ENCODE measurements at regions not wholly inside any gene's neighbourhood (a gene's known extent, or its start where the extent isn't known, plus 50 kb on each side); places are given as distances from the start of the nearest gene placed in this dataset.
A peak's percentile ranks its signal among the peaks of the same experiment; 100 is the strongest.

DNA sequence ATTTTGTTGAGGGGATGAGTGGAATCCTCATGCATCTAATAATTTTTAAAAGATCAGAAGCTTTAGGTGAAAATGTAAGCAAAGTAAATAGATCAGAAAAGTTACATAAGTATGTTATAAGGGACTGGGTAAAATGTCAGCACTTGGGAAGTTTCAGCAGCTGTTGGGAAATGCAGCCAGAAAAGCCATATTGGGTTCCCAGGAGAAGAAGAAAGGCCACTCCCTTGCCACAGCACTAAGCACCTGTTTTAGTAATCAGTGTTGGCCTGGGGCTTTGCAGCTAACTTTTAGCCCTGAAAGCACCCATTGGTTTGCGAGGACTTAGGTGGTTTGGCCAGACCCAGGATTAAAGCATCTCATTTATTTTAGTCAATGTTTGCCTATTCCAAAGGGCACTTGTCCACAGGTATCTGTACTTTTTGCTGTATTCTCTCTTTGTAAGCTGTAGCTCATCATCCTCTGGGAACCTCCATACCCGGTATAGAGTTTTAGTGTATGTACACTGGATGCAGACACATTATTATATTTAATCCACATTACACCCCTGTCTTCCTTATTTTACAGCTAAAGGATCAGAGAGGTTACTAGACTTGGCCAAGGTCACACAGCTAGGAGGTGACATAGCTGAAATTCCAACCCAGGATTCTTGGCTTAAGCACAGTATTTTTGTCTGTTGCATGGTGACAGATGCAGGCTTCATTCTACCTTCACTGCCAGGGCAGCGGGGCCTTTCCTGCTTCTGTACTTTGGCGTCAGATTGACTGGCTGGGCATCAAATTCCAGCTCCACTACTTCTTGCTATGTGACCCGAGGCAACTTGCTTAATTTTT is 127.7 kb upstream of the SESN3 start:
- DNase-seq (ENCODE audit: low read depth in 2 of 2) = peak in 1 of 2 donors; percentile 68

- DNase-seq (ENCODE audit: low read depth in 2 of 2) = no peak
These were observed 123.3 kb upstream of the SESN3 start for GRCh38 chr11:95354304-95354703.

DNA sequence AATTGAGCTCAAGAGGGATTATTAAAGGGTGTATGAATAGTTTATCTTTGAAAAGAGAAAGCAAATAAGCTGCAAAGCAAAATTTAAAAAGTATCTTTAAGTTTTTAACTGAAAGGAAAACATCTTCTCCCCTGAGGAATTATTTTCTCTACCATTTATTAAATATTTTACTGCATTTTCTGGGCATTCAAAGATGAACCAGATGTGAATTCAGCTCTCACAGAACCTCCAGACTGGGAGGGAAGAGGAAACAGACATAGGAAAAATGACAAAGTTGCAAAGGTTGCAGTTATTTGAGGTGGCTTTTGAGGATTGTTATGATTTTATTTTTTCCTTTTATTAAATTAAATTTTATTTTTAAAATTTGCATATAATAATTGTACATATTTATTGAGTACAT is 122.7 kb upstream of the SESN3 start:
- DNase-seq (ENCODE audit: low read depth in 2 of 2) = no peak

GRCh38 chr11:95352733-95353346 is 121.8 kb upstream of the SESN3 start:
- DNase-seq (ENCODE audit: low read depth in 2 of 2) = no peak

DNA sequence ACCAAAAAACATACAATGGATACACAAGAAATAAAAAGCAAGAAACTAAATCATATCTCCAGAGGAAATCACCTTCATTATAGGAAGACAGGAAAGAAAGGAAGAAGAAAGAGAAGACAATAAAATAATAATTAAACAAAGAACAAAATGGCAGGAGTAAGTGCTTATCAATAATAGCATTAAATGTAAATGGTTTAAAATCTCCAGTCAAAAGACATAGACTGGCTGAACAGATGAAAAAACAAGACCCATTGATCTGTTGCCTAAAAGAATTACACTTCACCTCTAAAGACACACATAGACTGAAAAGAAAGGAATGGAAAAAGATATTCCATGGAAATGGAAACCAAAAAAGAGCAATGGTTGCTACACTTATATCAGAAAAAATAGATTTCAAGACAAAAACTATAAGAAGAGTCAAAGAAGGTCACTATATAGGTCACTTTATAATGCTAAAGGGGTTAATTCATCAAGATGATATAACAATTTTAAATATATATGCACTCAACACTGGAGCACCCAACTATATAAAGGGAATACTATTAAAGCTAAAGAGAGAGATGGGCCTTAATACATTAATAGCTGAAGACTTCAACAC is 118.4 kb upstream of the SESN3 start:
- no peak for DNase-seq (ENCODE audit: low read depth in 2 of 2)

DNA sequence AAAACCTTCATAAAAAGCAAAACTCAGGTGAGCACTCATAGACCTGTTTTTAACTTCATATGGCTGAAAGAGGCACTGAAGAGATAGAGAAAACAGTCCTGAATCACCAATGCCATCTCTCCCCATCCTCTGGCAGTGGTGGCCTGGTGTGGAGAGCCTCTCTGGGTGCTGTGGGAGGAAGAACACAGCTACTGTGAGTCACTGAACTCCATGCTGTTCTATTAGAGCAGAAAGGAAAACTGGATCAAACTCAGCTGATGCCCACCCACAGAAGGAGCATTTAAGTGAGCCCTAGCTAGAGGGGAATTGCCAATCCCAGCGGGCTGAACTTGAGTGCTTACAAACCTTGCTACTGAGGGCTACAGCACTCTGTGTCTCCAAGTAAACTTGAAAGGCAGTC is 115.3 kb upstream of the SESN3 start:
- DNase-seq (ENCODE audit: low read depth in 2 of 2) = no peak

DNA sequence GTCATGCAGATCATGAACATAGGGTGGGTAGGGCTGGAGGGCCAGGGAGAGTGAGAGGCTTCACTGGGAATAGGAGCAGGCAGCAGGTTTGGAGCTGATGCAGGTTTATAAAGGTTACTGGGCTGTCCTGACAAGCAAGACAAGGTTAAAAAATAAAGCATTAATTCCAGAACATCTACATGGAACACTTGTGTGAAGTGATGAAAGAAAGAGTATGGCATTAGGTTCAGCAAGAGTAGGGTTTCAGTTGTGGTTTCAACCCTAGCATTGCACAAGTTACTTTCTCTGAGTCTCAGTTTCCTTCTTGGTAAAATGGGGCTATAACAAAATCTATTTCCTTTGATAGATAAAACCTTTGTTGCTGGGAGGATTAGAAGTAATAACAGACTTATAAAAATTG is 114.6 kb upstream of the SESN3 start:
- DNase-seq (ENCODE audit: low read depth in 2 of 2) = no peak

- no peak for DNase-seq (ENCODE audit: low read depth in 2 of 2)
These were observed 114.1 kb upstream of the SESN3 start for GRCh38 chr11:95344932-95345642.

GRCh38 chr11:95341221-95341620 is 110.2 kb upstream of the SESN3 start:
- no peak for DNase-seq (ENCODE audit: low read depth in 2 of 2)

DNA sequence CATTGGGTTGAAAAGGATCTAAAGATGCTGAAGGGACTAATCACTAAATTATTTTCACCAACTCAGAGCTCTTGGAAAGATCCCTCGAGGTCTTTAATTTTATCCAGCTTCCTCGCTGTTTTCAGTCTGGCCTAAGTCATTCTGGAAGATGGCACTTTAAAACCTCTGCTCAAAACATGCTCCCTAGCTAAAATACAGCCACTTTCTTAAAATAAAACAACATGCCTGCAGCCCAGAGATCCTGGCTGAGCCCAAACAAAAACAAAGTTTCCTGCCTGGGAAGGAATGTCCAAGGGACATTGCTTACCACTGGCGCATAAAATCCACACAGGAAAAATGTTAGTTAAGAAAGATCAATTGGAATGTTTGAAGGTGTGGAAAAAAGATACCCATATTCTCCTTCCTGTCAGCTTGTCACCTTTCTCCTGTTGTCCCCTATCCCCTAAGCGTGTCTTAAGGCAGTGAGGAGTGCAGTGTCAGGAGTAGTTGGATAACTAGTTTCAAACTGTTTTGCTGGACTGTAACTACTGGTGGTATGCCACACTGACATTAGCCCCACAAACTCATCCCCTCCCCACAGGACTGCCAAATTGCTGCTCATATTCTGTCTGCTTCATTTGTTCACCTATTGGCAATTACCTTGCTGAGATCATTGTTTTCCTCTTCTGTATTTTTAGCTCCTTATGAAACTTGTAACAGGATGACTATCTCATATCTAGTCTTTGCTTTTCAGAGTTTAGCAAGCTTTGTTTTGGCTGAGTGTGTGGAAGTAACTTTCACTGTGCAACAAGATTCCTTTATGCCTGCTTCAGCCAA is 108.3 kb upstream of the SESN3 start:
- no peak for DNase-seq (ENCODE audit: low read depth in 2 of 2)

- DNase-seq (ENCODE audit: low read depth in 2 of 2) = peak; percentile 66 to 98
These were observed 107.5 kb upstream of the SESN3 start for GRCh38 chr11:95338430-95338991.

DNA sequence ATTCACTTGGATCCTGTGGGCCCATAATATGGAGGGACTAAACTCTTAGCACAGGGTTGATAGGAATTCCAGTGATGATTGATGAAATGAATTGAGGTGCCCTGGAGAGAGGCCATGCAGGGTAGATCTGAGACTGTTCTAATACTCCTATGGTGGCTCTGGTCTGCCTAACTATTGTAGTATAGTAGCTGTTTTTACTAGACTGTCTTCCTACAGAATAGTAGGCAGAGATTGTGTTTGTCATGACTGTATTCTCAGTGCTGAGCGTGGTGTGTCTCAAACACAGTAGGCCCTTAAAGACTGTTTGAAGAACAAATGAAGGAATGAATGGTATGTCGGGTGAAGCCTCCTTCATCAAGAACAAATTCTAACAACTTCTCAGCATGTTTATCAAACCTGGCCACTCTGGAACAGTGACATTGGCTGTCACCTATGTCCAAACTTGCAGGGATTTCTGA is 107.0 kb upstream of the SESN3 start:
- no peak for DNase-seq (ENCODE audit: low read depth in 2 of 2)

DNA sequence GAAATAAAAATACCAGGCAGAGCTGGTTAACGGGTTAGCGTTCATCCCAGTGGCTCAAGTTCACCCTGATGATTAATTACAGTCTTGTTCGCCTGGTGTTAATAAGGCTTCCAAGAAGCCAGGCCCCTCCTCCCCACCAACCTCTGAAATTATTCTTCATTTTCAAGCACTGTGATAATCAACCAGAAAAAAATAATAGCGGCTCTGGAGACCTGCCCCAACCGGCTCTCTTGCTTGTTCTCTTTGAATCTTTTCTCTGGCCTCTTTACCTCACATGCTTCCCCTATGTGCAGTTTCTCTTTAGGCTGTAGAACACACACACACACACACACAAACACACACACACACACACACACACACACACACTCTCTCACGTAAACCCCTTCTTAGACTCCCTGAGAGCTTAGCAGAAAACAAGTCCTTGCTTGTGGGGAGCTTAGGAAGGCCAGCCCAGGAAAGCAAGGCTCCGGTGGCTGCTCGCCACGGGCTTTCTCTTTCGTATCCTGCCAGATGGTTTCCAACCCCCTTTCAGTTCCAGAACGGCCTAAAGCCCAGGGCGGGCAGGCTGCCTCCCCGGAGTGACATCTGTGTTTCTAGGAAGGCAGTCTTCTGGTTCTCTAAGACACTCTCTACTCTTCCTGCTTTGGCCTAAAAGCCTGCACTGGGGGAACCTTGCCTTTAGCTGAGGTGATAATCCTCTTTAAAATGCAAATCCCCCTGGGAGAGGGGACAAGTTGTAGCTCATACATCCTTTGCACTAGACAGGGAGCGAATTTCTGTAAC is 106.4 kb upstream of the SESN3 start:
- DNase-seq (ENCODE audit: low read depth in 2 of 2) = peak; percentile 19 to 32

DNA sequence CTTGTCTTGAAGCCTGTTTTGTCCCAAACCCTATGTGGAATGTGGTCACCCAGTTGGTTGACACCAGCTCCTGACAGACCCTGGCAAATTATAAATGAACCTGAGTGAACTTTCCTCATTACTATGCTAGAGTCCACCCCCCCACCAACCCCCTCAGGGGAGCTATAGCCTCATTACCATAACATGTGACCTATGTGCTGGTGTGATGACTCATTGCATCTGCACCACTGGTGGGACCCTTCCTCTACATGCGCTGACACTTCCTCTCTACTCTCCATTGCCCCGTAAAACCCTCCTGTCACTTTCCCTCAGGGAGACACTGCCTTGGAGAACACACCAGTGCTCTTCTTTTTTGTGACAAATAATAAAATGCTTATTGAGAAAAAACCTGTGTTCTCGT is 105.0 kb upstream of the SESN3 start:
- no peak for DNase-seq (ENCODE audit: low read depth in 2 of 2)

- DNase-seq (ENCODE audit: low read depth in 2 of 2) = no peak
These were observed 100.2 kb upstream of the SESN3 start for GRCh38 chr11:95331161-95331560.

- DNase-seq (ENCODE audit: low read depth in 2 of 2) = no peak
These were observed 99.3 kb upstream of the SESN3 start for GRCh38 chr11:95330302-95330701.

- no peak for DNase-seq (ENCODE audit: low read depth in 2 of 2)
These were observed 96.4 kb upstream of the SESN3 start for GRCh38 chr11:95327273-95327948.

DNA sequence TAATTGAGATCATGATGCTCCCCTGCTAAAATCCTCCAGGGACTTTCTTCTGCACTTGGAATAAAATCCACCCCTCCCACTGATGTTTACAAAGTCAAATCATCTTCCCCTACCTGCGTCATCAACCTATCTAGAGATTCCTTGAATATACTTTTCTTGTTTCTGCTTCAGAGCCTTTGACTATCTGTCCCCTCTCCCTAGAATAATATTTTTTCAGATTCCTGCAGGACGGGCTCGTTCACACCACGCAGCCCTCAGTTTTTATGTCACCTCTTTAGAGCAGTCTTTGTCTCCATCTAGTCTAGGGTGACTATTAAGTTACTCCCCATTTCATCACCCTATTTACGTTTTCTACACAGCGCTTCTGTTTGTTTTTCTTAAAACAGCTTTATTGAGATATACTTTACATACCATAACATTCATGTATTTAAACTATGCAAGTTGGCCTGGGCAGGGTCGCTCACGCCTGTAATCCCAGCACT is 94.8 kb upstream of the SESN3 start:
- no peak for DNase-seq (ENCODE audit: low read depth in 2 of 2)

GRCh38 chr11:95324826-95325225 is 93.8 kb upstream of the SESN3 start:
- no peak for DNase-seq (ENCODE audit: low read depth in 2 of 2)
